Endothelial cell of umbilical vein (primary cell): ENCODE measurements at regions not wholly inside any gene's neighbourhood (a gene's known extent, or its start where the extent isn't known, plus 50 kb on each side); places are given as distances from the start of the nearest gene placed in this dataset.

ENCODE experiments used
- EZH2 ChIP-seq: IDR thresholded peaks from 2 replicates; pipeline ENCODE4 v1.6.1; 2012; ENCODE audit warnings: borderline replicate concordance, low read depth, mild to moderate bottlenecking, moderate library complexity, low read length, inconsistent platforms; ENCODE audit not compliant: severe bottlenecking
- FOS ChIP-seq: IDR thresholded peaks from 2 replicates; pipeline ENCODE4 v1.6.1; 2011; ENCODE audit warnings: mild to moderate bottlenecking, low read length, moderate library complexity, borderline replicate concordance; ENCODE audit not compliant: insufficient read depth
- GATA2 ChIP-seq: IDR thresholded peaks from 2 replicates; pipeline ENCODE4 v1.7.0; 2011; ENCODE audit warnings: low read depth, mild to moderate bottlenecking, moderate library complexity, mixed read lengths, low read length; ENCODE audit not compliant: insufficient read length, insufficient read depth
- POLR2AphosphoS5 ChIP-seq: IDR thresholded peaks from 2 replicates; pipeline ENCODE4 v1.6.1; 2012; ENCODE audit warnings: low read depth, mild to moderate bottlenecking, control low read depth, low read length, moderate library complexity; ENCODE audit not compliant: insufficient read depth
- TF ChIP-seq, protein P1 (sequence below), 2 donors: IDR thresholded peaks; 1 replicate in 1 of 2; 2 replicates in 1 of 2; pipeline ENCODE4 v1.5.1; 2011; ENCODE audit warnings: low read length in 2 of 2, mild to moderate bottlenecking in 2 of 2, moderate library complexity in 2 of 2, control low read depth in 1 of 2, inconsistent platforms in 1 of 2, low read depth in 1 of 2; ENCODE audit not compliant: insufficient read depth in 1 of 2; ENCODE audit errors: extremely low read depth in 1 of 2

GRCh38 chr1:199747984-199748383 lies 279.5 kb upstream of the NR5A2 start:
- TF ChIP-seq POLR2AphosphoS5 (no peak), EZH2 (no peak), GATA2 (no peak), FOS (no peak)
- TF ChIP-seq, protein P1, sequence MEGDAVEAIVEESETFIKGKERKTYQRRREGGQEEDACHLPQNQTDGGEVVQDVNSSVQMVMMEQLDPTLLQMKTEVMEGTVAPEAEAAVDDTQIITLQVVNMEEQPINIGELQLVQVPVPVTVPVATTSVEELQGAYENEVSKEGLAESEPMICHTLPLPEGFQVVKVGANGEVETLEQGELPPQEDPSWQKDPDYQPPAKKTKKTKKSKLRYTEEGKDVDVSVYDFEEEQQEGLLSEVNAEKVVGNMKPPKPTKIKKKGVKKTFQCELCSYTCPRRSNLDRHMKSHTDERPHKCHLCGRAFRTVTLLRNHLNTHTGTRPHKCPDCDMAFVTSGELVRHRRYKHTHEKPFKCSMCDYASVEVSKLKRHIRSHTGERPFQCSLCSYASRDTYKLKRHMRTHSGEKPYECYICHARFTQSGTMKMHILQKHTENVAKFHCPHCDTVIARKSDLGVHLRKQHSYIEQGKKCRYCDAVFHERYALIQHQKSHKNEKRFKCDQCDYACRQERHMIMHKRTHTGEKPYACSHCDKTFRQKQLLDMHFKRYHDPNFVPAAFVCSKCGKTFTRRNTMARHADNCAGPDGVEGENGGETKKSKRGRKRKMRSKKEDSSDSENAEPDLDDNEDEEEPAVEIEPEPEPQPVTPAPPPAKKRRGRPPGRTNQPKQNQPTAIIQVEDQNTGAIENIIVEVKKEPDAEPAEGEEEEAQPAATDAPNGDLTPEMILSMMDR (IDR thresholded peaks at IDR 0.05; ENCODE audit: extremely low read depth in 1 of 2, insufficient read depth in 1 of 2, low read depth in 1 of 2, low read length in 2 of 2) = no peak
